Stimulated activated effector memory CD8-positive, alpha-beta T cell treated with anti-CD3 and anti-CD28 coated beads, Interleukin-12 subunit alpha, Interleukin-12 subunit beta, amount 100 ng/mL, for 72 hours (primary cell): ENCODE measurements at regions not wholly inside any gene's neighbourhood (a gene's known extent, or its start where the extent isn't known, plus 50 kb on each side); places are given as distances from the start of the nearest gene placed in this dataset.

ENCODE experiments used
- ATAC-seq: fragments of 150-1000 bp; cut with Tn5 transposase; 2 replicates; pipeline ENCODE4 v1.10.0; 2021
- DNase-seq, 2 donors: peaks; one replicate each; pipeline ENCODE4 v3.0.0; 2021 to 2022; ENCODE audit warnings: low spot score in 2 of 2
- H3K27ac Mint-ChIP-seq: one replicate; pipeline ENCODE4 v1.8.0; 2022; ENCODE audit warnings: mild to moderate bottlenecking, mixed read lengths
- H3K36me3 Mint-ChIP-seq: one replicate; pipeline ENCODE4 v1.8.0; 2022; ENCODE audit warnings: mild to moderate bottlenecking, mixed read lengths
- H3K4me1 Mint-ChIP-seq: one replicate; pipeline ENCODE4 v1.8.0; 2022; ENCODE audit warnings: mixed read lengths
- H3K4me3 Mint-ChIP-seq: one replicate; pipeline ENCODE4 v1.8.0; 2022; ENCODE audit warnings: mild to moderate bottlenecking, mixed read lengths
- H3K9me3 Mint-ChIP-seq: one replicate; pipeline ENCODE4 v1.8.0; 2022; ENCODE audit warnings: mixed read lengths

- Mint-ChIP-seq H3K4me3 (no peak overlapping the region), H3K9me3 (peaks cover 2% of the 10 kb centered on the region), H3K36me3 (no peaks in the 10 kb centered on the region), H3K27ac (no peak overlapping the region), H3K4me1 (no peaks in the 10 kb centered on the region)
- DNase-seq = no peak
- ATAC-seq = no peak
These were observed 61.0 kb upstream of the MAF start for GRCh38 chr16:79661578-79661977.

- Mint-ChIP-seq H3K27ac (no peak overlapping the region), H3K9me3 (peaks cover 2% of the 10 kb centered on the region)
- ATAC-seq = no peak
These were observed 58.8 kb upstream of the MAF start for GRCh38 chr16:79659344-79659743.

GRCh38 chr16:79658301-79659033 lies 57.9 kb upstream of the MAF start:
- no peak for DNase-seq
- H3K4me1 Mint-ChIP-seq = no peaks in the 10 kb centered on the region
- H3K27ac Mint-ChIP-seq = no peak overlapping the region
- H3K36me3 Mint-ChIP-seq = no peaks in the 10 kb centered on the region
- ATAC-seq = peak; percentile 74
- H3K9me3 Mint-ChIP-seq = peaks cover 2% of the 10 kb centered on the region
- no peak overlapping the region for H3K4me3 Mint-ChIP-seq

More at GRCh38 chr16:79659344-79659743, 58.8 kb upstream of the MAF start:
- no peaks in the 10 kb centered on the region for H3K36me3 Mint-ChIP-seq
- H3K4me3 Mint-ChIP-seq = no peak overlapping the region
- no peak for DNase-seq
- no peaks in the 10 kb centered on the region for H3K4me1 Mint-ChIP-seq

- peaks cover under 1% of the 10 kb centered on the region for H3K9me3 Mint-ChIP-seq
- no peaks in the 10 kb centered on the region for H3K4me1 Mint-ChIP-seq
- DNase-seq (no peak), ATAC-seq (no peak)
- H3K27ac Mint-ChIP-seq = no peak overlapping the region
- no peak overlapping the region for H3K4me3 Mint-ChIP-seq
- no peaks in the 10 kb centered on the region for H3K36me3 Mint-ChIP-seq
These were observed 56.1 kb upstream of the MAF start for GRCh38 chr16:79656553-79657115.

GRCh38 chr16:79653373-79653891 lies 52.9 kb upstream of the MAF start:
- Mint-ChIP-seq H3K36me3 (no peaks in the 10 kb centered on the region), H3K9me3 (no peaks in the 10 kb centered on the region), H3K4me3 (no peak overlapping the region), H3K4me1 (no peaks in the 10 kb centered on the region), H3K27ac (no peak overlapping the region)
- DNase-seq = no peak
- no peak for ATAC-seq

- Mint-ChIP-seq H3K4me3 (no peak overlapping the region), H3K36me3 (no peaks in the 10 kb centered on the region), H3K4me1 (no peaks in the 10 kb centered on the region), H3K27ac (no peak overlapping the region), H3K9me3 (no peaks in the 10 kb centered on the region)
- ATAC-seq = no peak
- DNase-seq = no peak
These were observed 50.8 kb upstream of the MAF start for GRCh38 chr16:79651363-79651762.
